Mucosa of rectum (tissue), 2 donors: ENCODE measurements at regions not wholly inside any gene's neighbourhood (a gene's known extent, or its start where the extent isn't known, plus 50 kb on each side); places are given as distances from the start of the nearest gene placed in this dataset.
"Not testable (repeated sequence)": the region's sequence is repeated elsewhere in the genome, so short reads cannot be mapped to it uniquely, and the experiment has no call there.

Experiments
- H3K27ac ChIP-seq, 2 donors: one replicate each; pipeline ENCODE4 v1.7.0; 2013; ENCODE audit warnings: inconsistent platforms in 2 of 2, low read depth in 2 of 2, low read length in 2 of 2
- H3K27me3 ChIP-seq, 2 donors: one replicate each; pipeline ENCODE4 v1.7.0; 2013; ENCODE audit warnings: low read length in 2 of 2; ENCODE audit not compliant: control insufficient read depth in 2 of 2, insufficient read depth in 2 of 2
- H3K36me3 ChIP-seq, 2 donors: one replicate each; pipeline ENCODE4 v1.7.0; 2013; ENCODE audit warnings: low read length in 2 of 2; ENCODE audit not compliant: control insufficient read depth in 2 of 2, insufficient read depth in 2 of 2
- H3K4me1 ChIP-seq, 2 donors: one replicate each; pipeline ENCODE4 v1.7.0; 2013; ENCODE audit warnings: low read length in 2 of 2, mild to moderate bottlenecking in 1 of 2; ENCODE audit not compliant: control insufficient read depth in 2 of 2, insufficient read depth in 2 of 2
- H3K4me3 ChIP-seq, 2 donors: one replicate each; pipeline ENCODE4 v1.7.0; 2013; ENCODE audit warnings: low read length in 2 of 2
- H3K9ac ChIP-seq, 2 donors: one replicate each; pipeline ENCODE4 v1.7.0; 2013; ENCODE audit warnings: low read length in 2 of 2, low read depth in 1 of 2, mild to moderate bottlenecking in 1 of 2
- H3K9me3 ChIP-seq, 2 donors: one replicate each; pipeline ENCODE4 v1.7.0; 2013; ENCODE audit warnings: low read length in 2 of 2; ENCODE audit not compliant: control insufficient read depth in 2 of 2
- donor health status: healthy.
- donor health status: Normal muscosa, but diverticular disease.

DNA sequence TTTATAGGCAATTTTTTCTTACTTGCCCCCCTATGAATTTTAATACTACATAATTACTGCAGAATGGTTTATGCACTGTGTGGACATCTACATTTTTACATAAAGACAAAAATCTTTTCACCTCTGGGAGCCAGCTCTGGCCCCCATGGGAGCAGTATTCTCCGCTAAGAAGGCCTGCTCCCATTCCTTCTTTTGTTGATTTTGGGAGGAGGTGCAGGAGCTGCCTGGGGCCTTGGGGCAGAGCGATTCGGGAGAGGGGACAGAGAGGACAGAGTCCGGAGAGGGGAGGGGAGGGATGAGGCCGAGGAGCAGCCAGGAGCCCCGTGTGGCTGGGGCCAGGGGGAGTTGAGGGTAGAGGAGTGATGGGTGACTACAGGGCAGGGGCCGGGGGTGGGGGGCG is 452.0 kb downstream of the PREX1 start:
- H3K27ac ChIP-seq: no peak overlapping the region
- H3K4me3 ChIP-seq: no peak overlapping the region
- H3K27me3 ChIP-seq: no peaks in the 10 kb centered on the region
- no peaks in the 10 kb centered on the region for H3K36me3 ChIP-seq
- H3K4me1 ChIP-seq: no peaks in the 10 kb centered on the region
- H3K9me3 ChIP-seq: no peaks in the 10 kb centered on the region
- no peak overlapping the region for H3K9ac ChIP-seq

DNA sequence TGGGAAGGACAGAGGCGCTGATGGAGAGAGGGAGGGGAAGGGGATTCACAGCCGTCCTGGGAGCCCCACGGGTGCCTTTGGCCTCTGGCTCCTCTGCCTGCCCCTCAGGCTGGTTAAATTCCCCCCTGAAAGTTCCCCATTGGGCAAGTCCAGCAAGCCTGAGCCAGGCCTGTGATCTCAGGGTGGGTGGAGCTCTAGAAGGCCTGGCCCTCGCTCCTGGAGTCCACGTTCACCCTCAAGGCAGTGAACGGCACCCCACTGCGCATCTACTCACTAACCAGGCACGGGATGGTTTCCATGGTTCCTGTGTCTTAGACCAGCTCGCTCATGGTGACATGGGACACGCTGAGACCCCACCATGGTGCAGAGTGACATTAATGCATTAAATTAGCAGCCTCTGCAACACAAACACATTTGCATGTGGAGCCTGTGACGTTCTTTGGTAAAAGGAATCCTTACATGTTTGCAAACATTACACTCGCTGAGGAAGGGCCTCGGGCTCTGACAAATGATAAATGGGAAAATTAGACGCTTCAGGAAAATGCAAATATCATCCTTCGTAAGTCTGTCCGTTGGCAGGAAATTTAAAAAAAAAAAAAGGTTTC is 452.7 kb downstream of the PREX1 start:
- H3K9me3 ChIP-seq: no peaks in the 10 kb centered on the region
- H3K27ac ChIP-seq: no peak overlapping the region
- H3K27me3 ChIP-seq: no peaks in the 10 kb centered on the region
- no peak overlapping the region for H3K4me3 ChIP-seq
- H3K4me1 ChIP-seq: no peaks in the 10 kb centered on the region
- H3K36me3 ChIP-seq: no peaks in the 10 kb centered on the region
- H3K9ac ChIP-seq: no peak overlapping the region

- not testable (repeated sequence) for H3K9ac ChIP-seq, H3K4me1 ChIP-seq, H3K27me3 ChIP-seq, H3K4me3 ChIP-seq, H3K36me3 ChIP-seq, H3K9me3 ChIP-seq, H3K27ac ChIP-seq
Observed at GRCh38 chr20:48374031-48374907, 453.5 kb downstream of the PREX1 start.

GRCh38 chr20:48373555-48373934 is 454.3 kb downstream of the PREX1 start:
- no peaks in the 10 kb centered on the region for H3K4me1 ChIP-seq
- H3K9me3 ChIP-seq: no peaks in the 10 kb centered on the region
- no peak overlapping the region for H3K9ac ChIP-seq
- no peak overlapping the region for H3K27ac ChIP-seq
- no peaks in the 10 kb centered on the region for H3K36me3 ChIP-seq
- H3K4me3 ChIP-seq: no peak overlapping the region
- no peaks in the 10 kb centered on the region for H3K27me3 ChIP-seq

DNA sequence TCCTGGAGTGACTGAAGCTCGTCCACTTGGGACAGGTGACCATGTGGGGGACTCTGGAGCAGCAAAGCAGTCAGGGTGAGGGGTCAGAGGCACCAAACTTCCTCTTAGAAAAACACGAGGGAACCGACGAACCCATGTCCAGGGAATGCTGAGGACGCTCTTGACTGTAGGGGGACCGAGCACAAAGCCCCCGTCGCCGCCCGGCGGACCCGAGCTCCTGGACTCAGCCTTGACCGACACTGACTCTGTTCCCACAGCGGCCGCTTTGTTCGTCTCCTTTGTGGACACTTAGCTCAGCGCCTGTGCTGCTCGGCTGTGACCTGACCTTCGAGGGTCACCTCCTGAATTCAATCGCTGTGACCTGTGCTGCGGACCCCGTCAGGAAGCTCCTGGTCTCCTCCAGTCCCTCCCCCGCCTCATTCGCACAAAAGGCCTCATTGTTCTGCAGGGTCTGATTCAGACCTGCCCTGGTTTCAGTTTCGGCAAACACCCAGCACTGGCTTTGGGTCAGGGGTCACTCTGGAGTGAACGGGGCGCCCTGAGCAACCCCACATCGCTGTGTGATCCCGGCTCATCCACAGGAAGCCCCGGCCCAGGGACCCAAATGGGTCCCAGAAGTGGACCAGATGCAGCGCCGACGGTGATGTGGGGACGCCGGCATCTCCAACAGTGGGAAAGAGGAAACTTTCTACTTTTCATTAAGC is 454.8 kb downstream of the PREX1 start:
- not testable (repeated sequence) for H3K4me3 ChIP-seq, H3K4me1 ChIP-seq, H3K27ac ChIP-seq, H3K9ac ChIP-seq, H3K9me3 ChIP-seq, H3K27me3 ChIP-seq, H3K36me3 ChIP-seq

- no peak overlapping the region for H3K9ac ChIP-seq
- no peaks in the 10 kb centered on the region for H3K9me3 ChIP-seq
- H3K4me1 ChIP-seq: no peaks in the 10 kb centered on the region
- no peak overlapping the region for H3K4me3 ChIP-seq
- H3K27ac ChIP-seq: no peak overlapping the region
- no peaks in the 10 kb centered on the region for H3K27me3 ChIP-seq
- no peaks in the 10 kb centered on the region for H3K36me3 ChIP-seq
Observed at GRCh38 chr20:48371211-48371610, 456.6 kb downstream of the PREX1 start.

DNA sequence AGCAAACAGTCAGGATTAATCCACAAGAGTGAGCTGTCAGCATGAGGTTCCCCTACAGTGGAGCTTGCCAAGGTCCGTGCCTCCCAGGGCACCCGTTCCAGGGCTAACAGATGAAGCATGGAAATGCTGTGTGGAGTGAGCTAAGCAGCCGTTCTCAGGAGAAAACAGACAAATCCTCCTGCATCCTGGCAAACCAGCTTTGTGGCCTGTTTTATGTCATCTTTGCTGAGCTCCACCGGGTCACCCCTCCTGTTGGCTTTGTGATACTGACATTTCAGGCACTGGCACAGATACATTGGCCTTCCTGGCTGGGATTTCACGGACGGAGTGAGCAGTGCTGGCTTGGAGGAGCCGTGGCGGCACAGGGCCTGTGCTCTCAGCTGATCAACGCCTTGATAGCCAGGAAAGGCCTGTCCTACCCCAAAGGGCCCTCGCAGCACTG is 459.2 kb downstream of the PREX1 start:
- not testable (repeated sequence) for H3K4me3 ChIP-seq, H3K9me3 ChIP-seq, H3K4me1 ChIP-seq, H3K9ac ChIP-seq, H3K36me3 ChIP-seq, H3K27me3 ChIP-seq, H3K27ac ChIP-seq

DNA sequence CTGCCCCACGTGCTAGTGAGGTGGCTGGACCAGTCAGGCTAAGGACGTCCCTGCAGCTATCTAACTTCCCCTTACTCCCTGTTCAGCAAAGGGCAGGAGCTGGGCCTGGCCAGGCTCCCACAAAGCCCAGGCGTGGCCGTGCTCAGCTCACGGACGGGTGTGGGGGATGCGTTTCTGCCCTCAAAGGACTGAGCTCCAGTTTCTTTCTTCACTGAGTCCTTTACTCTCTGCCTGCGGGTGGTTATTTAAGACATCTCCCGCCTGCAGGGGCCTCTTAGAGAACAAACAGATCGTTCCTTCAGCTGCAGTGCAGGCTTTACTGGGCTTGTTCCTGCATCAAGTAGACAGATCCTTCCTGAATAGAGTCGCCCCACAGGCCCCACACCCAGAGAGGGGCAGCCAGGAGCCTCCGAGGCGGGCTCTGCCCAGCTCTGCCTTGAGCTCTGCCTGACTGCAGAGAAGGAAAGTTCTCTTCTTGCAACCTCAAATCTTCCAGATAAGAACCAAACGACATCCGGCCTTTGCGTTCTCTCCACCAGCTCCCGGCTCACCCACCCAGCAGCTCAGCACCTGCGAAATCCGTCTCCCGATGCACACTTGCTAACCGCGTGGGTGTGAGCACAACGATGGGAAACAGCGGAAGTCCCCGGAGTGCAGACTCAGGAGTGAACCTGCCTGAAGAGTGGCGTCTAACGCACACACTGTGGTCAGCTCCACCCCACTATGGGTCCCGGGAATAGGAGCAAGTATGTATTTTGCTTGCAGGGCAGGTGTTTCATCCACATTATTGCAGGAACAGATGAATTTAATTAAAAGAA is 460.0 kb downstream of the PREX1 start:
- H3K9ac ChIP-seq, H3K36me3 ChIP-seq, H3K4me3 ChIP-seq, H3K27ac ChIP-seq, H3K4me1 ChIP-seq, H3K9me3 ChIP-seq, H3K27me3 ChIP-seq: not testable (repeated sequence)

GRCh38 chr20:48366230-48366629 is 461.6 kb downstream of the PREX1 start:
- H3K4me3 ChIP-seq: no peak overlapping the region
- H3K27ac ChIP-seq: no peak overlapping the region
- H3K27me3 ChIP-seq: no peaks in the 10 kb centered on the region
- H3K4me1 ChIP-seq: no peaks in the 10 kb centered on the region
- no peak overlapping the region for H3K9ac ChIP-seq
- no peaks in the 10 kb centered on the region for H3K9me3 ChIP-seq
- H3K36me3 ChIP-seq: no peaks in the 10 kb centered on the region
